ENCODE measurements at regions not wholly inside any gene's neighbourhood (a gene's known extent, or its start where the extent isn't known, plus 50 kb on each side); places are given as distances from the start of the nearest gene placed in this dataset.

DNA sequence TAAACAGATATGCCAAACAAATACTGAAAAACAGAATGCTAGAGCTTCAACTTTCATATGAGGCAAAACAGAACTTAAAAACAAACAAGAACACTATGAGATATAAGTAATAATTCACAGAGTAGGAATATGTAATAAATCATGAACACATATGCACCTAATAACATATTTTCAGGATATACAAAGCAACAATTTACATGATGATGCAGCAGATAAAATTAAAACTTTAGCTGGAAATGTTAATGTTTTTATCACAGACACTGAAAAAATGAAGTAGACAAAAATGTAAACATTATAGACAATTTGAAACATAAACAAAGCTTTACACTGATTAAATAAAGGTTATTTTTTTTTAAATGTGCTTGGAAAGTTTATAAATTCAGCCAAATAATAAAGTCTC lies 443.1 kb upstream of the NFIA start:
- TF ChIP-seq POLR2AphosphoS5 (IDR thresholded peaks at IDR 0.05; ENCODE audit: low read depth, low read length), result no peak
- no peak for TF ChIP-seq POLR2A (IDR thresholded peaks at IDR 0.05; ENCODE audit: low read depth, low read length)
- no peak for TF ChIP-seq TAF1 (IDR thresholded peaks at IDR 0.05; ENCODE audit: borderline replicate concordance, low read depth, low read length)

All from GM12892 (cell line).